HEK293 (cell line): ENCODE measurements at regions not wholly inside any gene's neighbourhood (a gene's known extent, or its start where the extent isn't known, plus 50 kb on each side); places are given as distances from the start of the nearest gene placed in this dataset.

Experiments
- CTCF ChIA-PET: fragments of 350-600 bp; formaldehyde crosslinking; extraction: SDS; loops from one replicate; lab custom pipeline; 2021; ENCODE audit warnings: antibody characterized with exemption; lab: Yijun Ruan, JAX
- POLR2A ChIA-PET: fragments of 300-600 bp; formaldehyde crosslinking; extraction: SDS; loops from one replicate; lab custom pipeline; 2020; ENCODE audit warnings: antibody characterized with exemption, inconsistent platforms; lab: Yijun Ruan, JAX
- H3K27ac ChIP-seq: fragments of 200-500 bp; sonication (Bioruptor generic); 2 replicates; pipeline ENCODE4 v1.5.1; 2014; ENCODE audit warnings: low read depth, low read length, control low read depth, inconsistent platforms; ENCODE audit errors: extremely low read depth
- H3K36me3 ChIP-seq, 2 experiments: fragments of 200-500 bp in 1 of 2; sonication (Bioruptor generic) in 1 of 2; 1 replicate in 1 of 2; 2 replicates in 1 of 2; pipeline ENCODE4 v1.5.1; 2014 to 2017; ENCODE audit warnings: inconsistent platforms in 2 of 2, low read length in 2 of 2; ENCODE audit not compliant: control insufficient read depth in 2 of 2, insufficient read depth in 1 of 2
- H3K4me1 ChIP-seq: fragments of 200-500 bp; sonication (Bioruptor generic); 2 replicates; pipeline ENCODE4 v1.5.1; 2014; ENCODE audit warnings: mild to moderate bottlenecking, low read length, inconsistent platforms; ENCODE audit not compliant: control insufficient read depth, insufficient read depth
- H3K4me3 ChIP-seq: 2 replicates; pipeline ENCODE4 v1.5.1; 2011; ENCODE audit warnings: low read depth, mild to moderate bottlenecking, control low read depth, low read length, moderate library complexity
- H3K9me3 ChIP-seq: fragments of 200-500 bp; sonication (Bioruptor generic); 2 replicates; pipeline ENCODE4 v1.5.1; 2014; ENCODE audit warnings: low read depth, low read length, inconsistent platforms; ENCODE audit not compliant: control insufficient read depth, insufficient read depth
- GLI4 ChIP-seq: fragments of 450-650 bp; formaldehyde crosslinking; IDR thresholded peaks from 2 replicates; pipeline ENCODE4 v1.5.1; 2016; ENCODE audit warnings: missing biosample characterization, missing genetic modification characterization
- KLF10 ChIP-seq: fragments of 450-650 bp; IDR thresholded peaks from 2 replicates; pipeline ENCODE4 v1.5.1; 2018; ENCODE audit warnings: missing biosample characterization, mild to moderate bottlenecking, missing genetic modification characterization
- KLF16 ChIP-seq: fragments of 450-650 bp; formaldehyde crosslinking; IDR thresholded peaks from 2 replicates; pipeline ENCODE4 v1.5.1; 2017; ENCODE audit warnings: missing biosample characterization, missing genetic modification characterization
- MYNN ChIP-seq: fragments of 450-650 bp; formaldehyde crosslinking; IDR thresholded peaks from 2 replicates; pipeline ENCODE4 v1.5.1; 2016; ENCODE audit warnings: missing biosample characterization, missing genetic modification characterization, borderline replicate concordance
- PRDM1 ChIP-seq: fragments of 450-650 bp; formaldehyde crosslinking; IDR thresholded peaks from 2 replicates; pipeline ENCODE4; 2016; ENCODE audit warnings: missing biosample characterization, missing genetic modification characterization
- REPIN1 ChIP-seq: fragments of 450-650 bp; formaldehyde crosslinking; IDR thresholded peaks from 2 replicates; pipeline ENCODE4 v1.5.1; 2017; ENCODE audit warnings: missing biosample characterization, missing genetic modification characterization, low read depth
- TCF7L2 ChIP-seq: IDR thresholded peaks from 2 replicates; pipeline ENCODE4 v1.6.1; 2011; ENCODE audit warnings: low read depth, mild to moderate bottlenecking, inconsistent platforms, low read length, moderate library complexity, borderline replicate concordance
- ZNF10 ChIP-seq: fragments of 450-650 bp; formaldehyde crosslinking; IDR thresholded peaks from 2 replicates; pipeline ENCODE4 v1.5.1; 2017; ENCODE audit warnings: missing biosample characterization, missing genetic modification characterization
- ZNF121 ChIP-seq: fragments of 450-650 bp; formaldehyde crosslinking; IDR thresholded peaks from 2 replicates; pipeline ENCODE4 v1.5.1; 2016; ENCODE audit warnings: missing biosample characterization, missing genetic modification characterization
- ZNF133 ChIP-seq: fragments of 450-650 bp; formaldehyde crosslinking; IDR thresholded peaks from 2 replicates; pipeline ENCODE4 v1.5.1; 2016; ENCODE audit warnings: missing biosample characterization, missing genetic modification characterization
- ZNF175 ChIP-seq: fragments of 450-650 bp; formaldehyde crosslinking; IDR thresholded peaks from 2 replicates; pipeline ENCODE4 v1.5.1; 2016; ENCODE audit warnings: missing biosample characterization, missing genetic modification characterization
- ZNF19 ChIP-seq: fragments of 450-650 bp; formaldehyde crosslinking; IDR thresholded peaks from 2 replicates; pipeline ENCODE4; 2016; ENCODE audit warnings: missing biosample characterization, missing genetic modification characterization, low read depth
- ZNF2 ChIP-seq: fragments of 450-650 bp; formaldehyde crosslinking; IDR thresholded peaks from 2 replicates; pipeline ENCODE4 v1.5.1; 2016; ENCODE audit warnings: missing biosample characterization, missing genetic modification characterization
- ZNF324 ChIP-seq: fragments of 450-650 bp; formaldehyde crosslinking; IDR thresholded peaks from 2 replicates; pipeline ENCODE4 v1.5.1; 2016; ENCODE audit warnings: missing biosample characterization, missing genetic modification characterization
- ZNF335 ChIP-seq: fragments of 450-650 bp; formaldehyde crosslinking; conservative IDR thresholded peaks from 2 replicates; pipeline ENCODE4 v1.5.1; 2016; ENCODE audit warnings: missing biosample characterization, missing genetic modification characterization
- ZNF514 ChIP-seq: fragments of 450-650 bp; formaldehyde crosslinking; IDR thresholded peaks from 2 replicates; pipeline ENCODE4 v1.5.1; 2016; ENCODE audit warnings: missing biosample characterization, missing genetic modification characterization
- ZNF600 ChIP-seq: fragments of 450-650 bp; formaldehyde crosslinking; IDR thresholded peaks from 2 replicates; pipeline ENCODE4 v1.5.1; 2016; ENCODE audit warnings: missing biosample characterization, missing genetic modification characterization
- ZNF654 ChIP-seq: fragments of 450-650 bp; formaldehyde crosslinking; IDR thresholded peaks from 2 replicates; pipeline ENCODE4 v1.5.1; 2016; ENCODE audit warnings: low read depth, missing biosample characterization, missing genetic modification characterization
- ZNF664 ChIP-seq: fragments of 450-650 bp; formaldehyde crosslinking; IDR thresholded peaks from 2 replicates; pipeline ENCODE4 v1.5.1; 2016; ENCODE audit warnings: missing biosample characterization, missing genetic modification characterization
- TF ChIP-seq, protein P1 (sequence below): fragments of 450-650 bp; formaldehyde crosslinking; IDR thresholded peaks from 2 replicates; pipeline ENCODE4 v1.5.1; 2016; ENCODE audit warnings: missing biosample characterization, missing genetic modification characterization
- TF ChIP-seq, protein P2 (sequence below): fragments of 450-650 bp; formaldehyde crosslinking; IDR thresholded peaks from 2 replicates; pipeline ENCODE4 v1.5.1; 2016; ENCODE audit warnings: missing biosample characterization, missing genetic modification characterization
- TF ChIP-seq, protein P3 (sequence below): sonication (generic); formaldehyde crosslinking; IDR thresholded peaks from 2 replicates; pipeline ENCODE4 v1.8.1; 2022; ENCODE audit warnings: mild to moderate bottlenecking, moderate library complexity, missing genetic modification reagents
- TF ChIP-seq, protein P4 (sequence below): fragments of 450-650 bp; formaldehyde crosslinking; IDR thresholded peaks from 2 replicates; pipeline ENCODE4 v1.5.1; 2016; ENCODE audit warnings: missing biosample characterization, missing genetic modification characterization
- TF ChIP-seq, protein P5 (sequence below): fragments of 450-650 bp; formaldehyde crosslinking; IDR thresholded peaks from 2 replicates; pipeline ENCODE4; 2016; ENCODE audit warnings: missing biosample characterization, missing genetic modification characterization

DNA sequence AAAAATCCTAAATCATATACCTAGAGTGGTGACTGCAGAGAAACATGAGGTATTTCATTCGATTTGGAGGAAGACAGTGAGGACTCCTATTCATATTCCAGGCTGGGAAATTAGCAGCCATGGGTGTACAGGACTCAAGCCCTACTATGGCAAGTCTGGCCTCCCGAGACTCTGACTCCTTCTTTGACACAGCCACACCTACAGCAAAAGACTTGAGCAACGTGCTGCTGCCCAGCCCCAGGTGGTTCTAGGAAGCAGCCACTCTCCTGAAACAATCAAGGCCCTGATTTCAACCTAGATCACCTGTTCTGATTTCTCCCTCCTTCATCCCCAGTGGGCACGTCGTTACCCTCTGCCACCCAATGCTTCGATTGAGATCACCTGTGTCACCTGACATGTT is 84.0 kb upstream of the ATP11B start:
- H3K4me3 ChIP-seq, result no peak overlapping the region
- ChIA-PET CTCF (interaction anchor here (0.7 to 1.9 kb wide), 5 partner anchors 10 to 397 kb away, joined by 3 to 6 read pairs (median 4); no protein-coding TSS in a partner anchor), POLR2A (no interaction called here)
- H3K4me1 ChIP-seq, result no peaks in the 10 kb centered on the region
- H3K27ac ChIP-seq, result no peak overlapping the region
- H3K36me3 ChIP-seq, result no peaks in the 10 kb centered on the region
- no peak for TF ChIP-seq ZNF10 (tag by site-specific recombination)
- TF ChIP-seq PRDM1 (tag by site-specific recombination), result no peak
- TF ChIP-seq, protein P1, sequence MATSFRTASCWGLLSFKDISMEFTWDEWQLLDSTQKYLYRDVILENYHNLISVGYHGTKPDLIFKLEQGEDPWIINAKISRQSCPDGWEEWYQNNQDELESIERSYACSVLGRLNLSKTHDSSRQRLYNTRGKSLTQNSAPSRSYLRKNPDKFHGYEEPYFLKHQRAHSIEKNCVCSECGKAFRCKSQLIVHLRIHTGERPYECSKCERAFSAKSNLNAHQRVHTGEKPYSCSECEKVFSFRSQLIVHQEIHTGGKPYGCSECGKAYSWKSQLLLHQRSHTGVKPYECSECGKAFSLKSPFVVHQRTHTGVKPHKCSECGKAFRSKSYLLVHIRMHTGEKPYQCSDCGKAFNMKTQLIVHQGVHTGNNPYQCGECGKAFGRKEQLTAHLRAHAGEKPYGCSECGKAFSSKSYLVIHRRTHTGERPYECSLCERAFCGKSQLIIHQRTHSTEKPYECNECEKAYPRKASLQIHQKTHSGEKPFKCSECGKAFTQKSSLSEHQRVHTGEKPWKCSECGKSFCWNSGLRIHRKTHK (tag by site-specific recombination), result no peak
- TF ChIP-seq ZNF600 (tag by site-specific recombination), result no peak
- no peak for TF ChIP-seq TCF7L2
- TF ChIP-seq, protein P2, sequence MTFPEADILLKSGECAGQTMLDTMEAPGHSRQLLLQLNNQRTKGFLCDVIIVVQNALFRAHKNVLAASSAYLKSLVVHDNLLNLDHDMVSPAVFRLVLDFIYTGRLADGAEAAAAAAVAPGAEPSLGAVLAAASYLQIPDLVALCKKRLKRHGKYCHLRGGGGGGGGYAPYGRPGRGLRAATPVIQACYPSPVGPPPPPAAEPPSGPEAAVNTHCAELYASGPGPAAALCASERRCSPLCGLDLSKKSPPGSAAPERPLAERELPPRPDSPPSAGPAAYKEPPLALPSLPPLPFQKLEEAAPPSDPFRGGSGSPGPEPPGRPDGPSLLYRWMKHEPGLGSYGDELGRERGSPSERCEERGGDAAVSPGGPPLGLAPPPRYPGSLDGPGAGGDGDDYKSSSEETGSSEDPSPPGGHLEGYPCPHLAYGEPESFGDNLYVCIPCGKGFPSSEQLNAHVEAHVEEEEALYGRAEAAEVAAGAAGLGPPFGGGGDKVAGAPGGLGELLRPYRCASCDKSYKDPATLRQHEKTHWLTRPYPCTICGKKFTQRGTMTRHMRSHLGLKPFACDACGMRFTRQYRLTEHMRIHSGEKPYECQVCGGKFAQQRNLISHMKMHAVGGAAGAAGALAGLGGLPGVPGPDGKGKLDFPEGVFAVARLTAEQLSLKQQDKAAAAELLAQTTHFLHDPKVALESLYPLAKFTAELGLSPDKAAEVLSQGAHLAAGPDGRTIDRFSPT (tag by site-specific recombination), result no peak
- no peak for TF ChIP-seq MYNN (tag by site-specific recombination)
- TF ChIP-seq GLI4 (tag by site-specific recombination), result no peak
- no peak for TF ChIP-seq ZNF19
- TF ChIP-seq ZNF324 (tag by site-specific recombination), result no peak
- no peak for TF ChIP-seq ZNF2 (tag by site-specific recombination)
- TF ChIP-seq, protein P3, sequence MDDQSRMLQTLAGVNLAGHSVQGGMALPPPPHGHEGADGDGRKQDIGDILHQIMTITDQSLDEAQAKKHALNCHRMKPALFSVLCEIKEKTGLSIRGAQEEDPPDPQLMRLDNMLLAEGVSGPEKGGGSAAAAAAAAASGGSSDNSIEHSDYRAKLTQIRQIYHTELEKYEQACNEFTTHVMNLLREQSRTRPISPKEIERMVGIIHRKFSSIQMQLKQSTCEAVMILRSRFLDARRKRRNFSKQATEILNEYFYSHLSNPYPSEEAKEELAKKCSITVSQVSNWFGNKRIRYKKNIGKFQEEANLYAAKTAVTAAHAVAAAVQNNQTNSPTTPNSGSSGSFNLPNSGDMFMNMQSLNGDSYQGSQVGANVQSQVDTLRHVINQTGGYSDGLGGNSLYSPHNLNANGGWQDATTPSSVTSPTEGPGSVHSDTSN (CRISPR knock-in tag), result no peak
- TF ChIP-seq, protein P4, sequence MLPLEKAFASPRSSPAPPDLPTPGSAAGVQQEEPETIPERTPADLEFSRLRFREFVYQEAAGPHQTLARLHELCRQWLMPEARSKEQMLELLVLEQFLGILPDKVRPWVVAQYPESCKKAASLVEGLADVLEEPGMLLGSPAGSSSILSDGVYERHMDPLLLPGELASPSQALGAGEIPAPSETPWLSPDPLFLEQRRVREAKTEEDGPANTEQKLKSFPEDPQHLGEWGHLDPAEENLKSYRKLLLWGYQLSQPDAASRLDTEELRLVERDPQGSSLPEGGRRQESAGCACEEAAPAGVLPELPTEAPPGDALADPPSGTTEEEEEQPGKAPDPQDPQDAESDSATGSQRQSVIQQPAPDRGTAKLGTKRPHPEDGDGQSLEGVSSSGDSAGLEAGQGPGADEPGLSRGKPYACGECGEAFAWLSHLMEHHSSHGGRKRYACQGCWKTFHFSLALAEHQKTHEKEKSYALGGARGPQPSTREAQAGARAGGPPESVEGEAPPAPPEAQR (tag by site-specific recombination), result no peak
- TF ChIP-seq ZNF175 (tag by site-specific recombination), result no peak
- no peak for TF ChIP-seq ZNF514 (tag by site-specific recombination)
- no peaks in the 10 kb centered on the region for H3K9me3 ChIP-seq

DNA sequence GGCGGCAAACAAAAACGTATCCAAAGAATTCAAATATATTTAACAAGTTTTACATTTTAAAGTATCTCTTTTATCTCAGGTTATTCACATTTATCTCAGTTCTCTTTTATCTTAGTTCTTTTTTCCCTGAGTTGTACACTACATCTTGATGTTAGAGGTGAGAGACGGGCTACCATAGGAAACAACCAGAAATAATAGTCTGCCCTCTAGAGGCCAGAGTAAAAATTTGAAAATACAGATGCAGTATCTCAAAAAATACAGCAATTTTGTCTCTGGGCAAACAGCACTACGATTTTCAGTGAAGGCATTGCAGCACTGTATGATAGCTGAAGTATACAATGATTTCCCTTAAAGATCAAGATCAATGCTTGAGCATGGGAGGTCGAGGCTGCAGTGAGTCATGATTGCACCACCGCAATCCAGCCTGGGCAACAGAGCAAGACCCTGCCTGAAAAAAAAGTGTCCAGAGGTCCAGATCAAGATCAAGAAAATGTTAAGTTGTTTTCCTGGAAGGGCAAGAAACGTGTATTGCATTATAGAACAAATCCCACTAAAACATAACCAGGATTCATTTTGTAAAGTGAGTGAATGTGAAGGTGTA is 82.6 kb upstream of the ATP11B start:
- POLR2A ChIA-PET, result no interaction called here
- Histone ChIP-seq H3K4me1 (no peaks in the 10 kb centered on the region), H3K36me3 (no peaks in the 10 kb centered on the region), H3K27ac (no peak overlapping the region), H3K9me3 (no peaks in the 10 kb centered on the region), H3K4me3 (no peak overlapping the region)
- TF ChIP-seq KLF16 (no peak), ZNF654 (peak; percentile 26), ZNF133 (no peak), REPIN1 (tag by site-specific recombination) (no peak), ZNF335 (no peak), ZNF121 (tag by site-specific recombination) (peak; percentile 95), ZNF664 (peak; percentile 97), KLF10 (tag by site-specific recombination) (no peak)
- TF ChIP-seq, protein P5, sequence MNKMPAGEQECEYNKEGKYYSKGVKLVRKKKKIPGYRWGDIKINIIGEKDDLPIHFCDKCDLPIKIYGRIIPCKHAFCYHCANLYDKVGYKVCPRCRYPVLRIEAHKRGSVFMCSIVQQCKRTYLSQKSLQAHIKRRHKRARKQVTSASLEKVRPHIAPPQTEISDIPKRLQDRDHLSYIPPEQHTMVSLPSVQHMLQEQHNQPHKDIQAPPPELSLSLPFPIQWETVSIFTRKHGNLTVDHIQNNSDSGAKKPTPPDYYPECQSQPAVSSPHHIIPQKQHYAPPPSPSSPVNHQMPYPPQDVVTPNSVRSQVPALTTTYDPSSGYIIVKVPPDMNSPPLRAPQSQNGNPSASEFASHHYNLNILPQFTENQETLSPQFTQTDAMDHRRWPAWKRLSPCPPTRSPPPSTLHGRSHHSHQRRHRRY (tag by site-specific recombination), result no peak
- CTCF ChIA-PET, result interaction anchor here (0.5 to 1.9 kb wide), 17 partner anchors 12 to 1540 kb away, joined by 3 to 6 read pairs (median 3); no protein-coding TSS in a partner anchor
